ENCODE measurements at regions not wholly inside any gene's neighbourhood (a gene's known extent, or its start where the extent isn't known, plus 50 kb on each side); places are given as distances from the start of the nearest gene placed in this dataset.

- no peak for DNase-seq (ENCODE audit: low read depth)
- H3K4me3 ChIP-seq (ENCODE audit: low read length) = no peak overlapping the region
- TF ChIP-seq, protein P1, sequence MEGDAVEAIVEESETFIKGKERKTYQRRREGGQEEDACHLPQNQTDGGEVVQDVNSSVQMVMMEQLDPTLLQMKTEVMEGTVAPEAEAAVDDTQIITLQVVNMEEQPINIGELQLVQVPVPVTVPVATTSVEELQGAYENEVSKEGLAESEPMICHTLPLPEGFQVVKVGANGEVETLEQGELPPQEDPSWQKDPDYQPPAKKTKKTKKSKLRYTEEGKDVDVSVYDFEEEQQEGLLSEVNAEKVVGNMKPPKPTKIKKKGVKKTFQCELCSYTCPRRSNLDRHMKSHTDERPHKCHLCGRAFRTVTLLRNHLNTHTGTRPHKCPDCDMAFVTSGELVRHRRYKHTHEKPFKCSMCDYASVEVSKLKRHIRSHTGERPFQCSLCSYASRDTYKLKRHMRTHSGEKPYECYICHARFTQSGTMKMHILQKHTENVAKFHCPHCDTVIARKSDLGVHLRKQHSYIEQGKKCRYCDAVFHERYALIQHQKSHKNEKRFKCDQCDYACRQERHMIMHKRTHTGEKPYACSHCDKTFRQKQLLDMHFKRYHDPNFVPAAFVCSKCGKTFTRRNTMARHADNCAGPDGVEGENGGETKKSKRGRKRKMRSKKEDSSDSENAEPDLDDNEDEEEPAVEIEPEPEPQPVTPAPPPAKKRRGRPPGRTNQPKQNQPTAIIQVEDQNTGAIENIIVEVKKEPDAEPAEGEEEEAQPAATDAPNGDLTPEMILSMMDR (IDR thresholded peaks at IDR 0.05; ENCODE audit: insufficient read depth, low read depth, low read length, missing control alignments) = no peak
Measured at GRCh38 chr22:49365910-49366309, 461.8 kb downstream of the BRD1 start.

DNA sequence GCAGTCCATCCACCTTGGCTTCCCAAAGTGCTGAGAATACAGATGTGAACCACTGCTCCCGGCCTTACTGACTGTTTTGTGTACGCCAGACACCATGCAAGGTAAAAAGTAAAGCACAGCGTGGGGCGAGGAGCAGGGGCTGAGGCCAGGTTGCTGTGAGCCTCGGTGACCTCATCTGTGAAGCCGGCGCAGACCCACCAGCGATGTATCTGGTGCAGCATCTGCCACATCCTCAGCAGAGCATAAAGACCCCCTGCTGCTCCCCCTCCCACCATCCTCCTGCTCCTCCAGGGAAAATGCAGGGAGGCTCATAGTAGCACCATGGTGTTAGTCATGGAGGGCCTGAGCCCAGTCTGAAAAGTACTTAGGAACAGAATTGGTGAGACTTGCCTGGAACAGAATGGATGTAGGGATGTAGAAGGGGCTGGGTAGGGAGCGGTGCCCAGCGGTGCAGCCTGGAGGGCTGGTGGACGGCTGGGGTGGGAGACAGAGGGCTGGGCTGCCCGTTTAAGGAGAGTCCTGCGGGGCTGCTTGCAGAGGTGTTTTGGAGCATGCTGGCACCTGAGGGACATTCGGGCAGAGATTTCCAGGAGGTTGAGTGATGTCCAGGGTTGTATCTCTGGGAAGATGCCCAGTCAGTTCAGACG lies 462.4 kb downstream of the BRD1 start:
- H3K4me3 ChIP-seq (ENCODE audit: low read length) = no peak overlapping the region
- TF ChIP-seq, protein P1 (IDR thresholded peaks at IDR 0.05; ENCODE audit: insufficient read depth, low read depth, low read length, missing control alignments) = no peak
- no peak for DNase-seq (ENCODE audit: low read depth)

- TF ChIP-seq, protein P1 (IDR thresholded peaks at IDR 0.05; ENCODE audit: insufficient read depth, low read depth, low read length, missing control alignments) = no peak
Measured at GRCh38 chr22:49364398-49364797, 463.3 kb downstream of the BRD1 start.

DNA sequence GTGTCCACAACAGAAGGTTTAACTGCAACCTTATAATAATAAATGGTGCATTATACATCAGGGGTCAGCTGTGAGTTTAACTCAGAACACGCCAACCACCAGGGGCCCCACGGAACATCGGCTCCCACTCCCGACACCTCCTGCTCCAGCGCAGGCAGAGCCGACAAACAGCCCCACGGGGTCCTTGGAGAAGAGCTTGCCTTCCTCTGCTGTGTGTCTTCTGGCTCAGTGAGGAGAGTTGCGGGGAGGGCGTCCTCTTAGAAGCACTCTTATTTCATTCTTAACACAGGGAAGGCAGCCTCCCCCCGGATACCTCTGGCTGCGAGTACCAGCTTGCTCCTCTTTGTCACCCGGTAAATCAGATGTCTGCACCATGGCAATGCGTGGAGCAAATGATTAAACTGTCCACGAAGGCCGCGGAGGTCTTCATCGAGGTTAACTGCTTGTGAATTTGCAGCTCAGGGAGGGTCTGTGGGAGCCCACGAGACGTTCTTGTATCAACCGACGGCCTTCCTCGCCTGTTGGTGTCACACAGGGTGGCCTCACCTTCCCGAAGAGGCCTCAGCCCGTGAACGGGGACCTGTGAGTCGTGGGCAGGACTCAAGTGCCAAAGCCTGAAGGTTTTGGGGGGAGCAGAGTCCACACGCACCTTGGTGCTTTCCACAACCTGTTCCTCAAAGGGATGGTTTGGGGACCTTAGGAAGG lies 464.0 kb downstream of the BRD1 start:
- DNase-seq (ENCODE audit: low read depth) = no peak

More at GRCh38 chr22:49364398-49364797, 463.3 kb downstream of the BRD1 start:
- no peak overlapping the region for H3K4me3 ChIP-seq (ENCODE audit: low read length)
- no peak for DNase-seq (ENCODE audit: low read depth)

DNA sequence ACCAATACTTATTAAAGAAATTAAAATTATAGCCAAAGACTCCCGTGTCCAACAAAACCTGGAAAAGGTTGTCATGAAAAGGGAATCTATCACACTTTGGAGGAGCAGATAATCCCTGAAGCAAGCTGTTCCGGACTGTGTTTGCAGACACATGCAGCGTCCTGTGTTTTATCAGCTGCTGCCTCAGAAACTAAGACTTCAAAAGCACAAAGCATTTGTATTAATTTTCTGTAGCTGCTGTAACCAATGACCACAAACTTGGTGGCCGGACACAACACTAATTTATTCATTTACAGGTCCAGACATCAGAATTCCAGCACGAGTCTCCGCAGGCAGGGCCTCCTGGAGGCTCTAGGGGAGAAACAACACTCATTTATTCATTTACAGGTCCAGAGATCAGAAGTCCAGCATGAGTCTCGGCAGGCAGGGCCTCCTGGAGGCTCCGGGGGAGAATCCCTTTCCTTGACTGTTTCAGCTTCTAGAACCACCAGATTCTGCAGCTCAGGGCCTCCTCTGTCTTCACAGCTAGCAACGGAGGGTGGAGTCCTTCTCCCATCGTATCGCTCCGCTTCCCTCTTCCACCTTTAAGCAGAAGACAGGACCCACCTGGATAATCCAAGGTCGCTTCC lies 465.3 kb downstream of the BRD1 start:
- TF ChIP-seq, protein P1 (IDR thresholded peaks at IDR 0.05; ENCODE audit: insufficient read depth, low read depth, low read length, missing control alignments) = no peak
- DNase-seq (ENCODE audit: low read depth) = no peak
- H3K4me3 ChIP-seq (ENCODE audit: low read length) = no peak overlapping the region

More for the DNA sequence above, 464.0 kb downstream of the BRD1 start:
- no peak overlapping the region for H3K4me3 ChIP-seq (ENCODE audit: low read length)
- TF ChIP-seq, protein P1 (IDR thresholded peaks at IDR 0.05; ENCODE audit: insufficient read depth, low read depth, low read length, missing control alignments) = no peak

- TF ChIP-seq, protein P1 (IDR thresholded peaks at IDR 0.05; ENCODE audit: insufficient read depth, low read depth, low read length, missing control alignments) = no peak
- no peak for DNase-seq (ENCODE audit: low read depth)
- H3K4me3 ChIP-seq (ENCODE audit: low read length) = no peak overlapping the region
Measured at GRCh38 chr22:49361164-49361563, 466.5 kb downstream of the BRD1 start.

Data from epithelial cell of esophagus (primary cell).